Skeletal muscle satellite cell (primary cell): ENCODE measurements at regions not wholly inside any gene's neighbourhood (a gene's known extent, or its start where the extent isn't known, plus 50 kb on each side); places are given as distances from the start of the nearest gene placed in this dataset.

Source experiments
- H3K27me3 ChIP-seq: 2 replicates; pipeline ENCODE4 v1.7.0; 2013; ENCODE audit warnings: low read length; ENCODE audit not compliant: control insufficient read depth, insufficient read depth
- H3K36me3 ChIP-seq: 2 replicates; pipeline ENCODE4 v1.7.0; 2013; ENCODE audit warnings: mild to moderate bottlenecking, control low read depth, low read length; ENCODE audit not compliant: insufficient read depth
- H3K4me1 ChIP-seq: 2 replicates; pipeline ENCODE4 v1.7.0; 2013; ENCODE audit warnings: low read length; ENCODE audit not compliant: control insufficient read depth, insufficient read depth
- H3K4me2 ChIP-seq: 2 replicates; pipeline ENCODE4 v1.7.0; 2013; ENCODE audit warnings: mild to moderate bottlenecking, low read length
- H3K4me3 ChIP-seq: 2 replicates; pipeline ENCODE4 v1.7.0; 2013; ENCODE audit warnings: low read length
- H3K9ac ChIP-seq: 2 replicates; pipeline ENCODE4 v1.7.0; 2013; ENCODE audit warnings: mild to moderate bottlenecking, low read depth, low read length, moderate library complexity
- H3K9me3 ChIP-seq: replicated peaks from 2 replicates; pipeline ENCODE4 v1.7.0; 2013; ENCODE audit warnings: mild to moderate bottlenecking, control low read depth, low read length

DNA sequence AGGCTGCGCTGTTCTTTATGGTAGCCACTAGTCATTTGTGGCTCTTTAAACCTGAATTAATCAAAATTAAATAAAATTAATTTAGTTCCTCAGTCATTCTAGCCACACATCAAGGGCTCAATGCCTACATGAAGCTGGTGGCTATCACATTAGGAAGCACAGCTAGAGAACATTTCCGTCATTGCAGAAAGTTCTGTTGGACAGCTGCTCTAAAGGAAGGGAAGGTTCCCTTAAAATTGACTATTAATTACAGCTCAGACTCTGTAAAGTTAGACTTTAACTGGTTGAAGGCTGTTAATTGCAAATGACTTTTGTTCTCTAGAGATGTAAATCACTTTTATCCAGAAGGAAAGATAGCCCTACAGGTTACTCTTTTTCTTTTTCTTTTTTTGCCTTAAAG, 202.7 kb upstream of the ADAMTS9 start:
- no peaks in the 10 kb centered on the region for H3K9me3 ChIP-seq
- H3K4me2 ChIP-seq, result no peak overlapping the region
- no peaks in the 10 kb centered on the region for H3K36me3 ChIP-seq
- no peaks in the 10 kb centered on the region for H3K27me3 ChIP-seq
- no peaks in the 10 kb centered on the region for H3K4me1 ChIP-seq
- H3K4me3 ChIP-seq, result no peak overlapping the region
- H3K9ac ChIP-seq, result no peak overlapping the region

DNA sequence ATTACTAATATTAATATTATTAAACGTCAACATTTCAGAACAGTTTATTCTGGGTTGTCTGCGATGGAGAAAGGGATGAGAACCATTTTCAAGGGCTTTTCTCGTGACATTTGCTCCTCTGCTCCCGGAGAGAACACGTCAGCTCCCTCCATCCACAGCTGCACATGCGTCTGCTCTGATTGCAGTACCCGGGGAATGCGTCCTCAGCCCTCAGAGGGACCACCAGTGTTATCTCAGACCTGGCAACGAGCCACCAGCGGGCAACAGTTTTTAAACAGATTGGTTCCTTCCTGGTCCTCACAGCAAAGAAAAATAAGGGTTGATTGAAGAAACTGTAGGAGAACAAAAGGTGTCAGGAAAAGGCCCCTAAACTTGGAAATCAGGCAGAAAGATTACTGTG, 202.2 kb upstream of the ADAMTS9 start:
- H3K4me1 ChIP-seq, result no peaks in the 10 kb centered on the region
- H3K4me3 ChIP-seq, result no peak overlapping the region
- no peaks in the 10 kb centered on the region for H3K36me3 ChIP-seq
- no peak overlapping the region for H3K9ac ChIP-seq
- no peaks in the 10 kb centered on the region for H3K9me3 ChIP-seq
- H3K27me3 ChIP-seq, result no peaks in the 10 kb centered on the region
- no peak overlapping the region for H3K4me2 ChIP-seq

DNA sequence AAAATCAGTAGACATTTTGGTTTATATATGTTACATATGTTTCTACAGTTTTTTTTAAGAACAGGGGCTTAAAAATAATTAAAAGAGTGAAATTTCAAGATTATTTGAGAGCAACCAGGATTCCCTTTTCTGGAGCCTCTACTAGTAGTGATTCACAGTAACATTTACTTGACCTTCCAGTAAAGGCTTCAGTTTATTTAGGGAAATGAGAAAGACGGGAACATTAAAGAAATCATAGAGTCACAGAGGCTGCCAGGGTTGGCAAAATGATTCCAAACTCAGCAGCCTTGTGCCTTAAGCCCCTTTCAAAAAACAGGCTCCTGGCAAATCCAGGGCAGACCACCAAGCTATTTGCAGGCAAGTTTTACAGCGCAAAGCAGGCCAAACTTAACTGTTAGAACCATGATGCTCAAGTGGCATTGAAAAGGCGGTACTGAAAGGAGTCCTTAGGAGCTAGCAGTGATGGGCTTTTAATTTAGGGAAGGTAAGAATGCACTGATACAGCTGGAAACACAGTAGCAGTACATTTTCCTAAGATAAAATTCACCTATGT, 201.1 kb upstream of the ADAMTS9 start:
- H3K4me1 ChIP-seq, result no peaks in the 10 kb centered on the region
- H3K4me2 ChIP-seq, result no peak overlapping the region
- no peak overlapping the region for H3K9ac ChIP-seq
- H3K36me3 ChIP-seq, result no peaks in the 10 kb centered on the region
- H3K27me3 ChIP-seq, result no peaks in the 10 kb centered on the region
- H3K9me3 ChIP-seq, result no peaks in the 10 kb centered on the region
- H3K4me3 ChIP-seq, result no peak overlapping the region

DNA sequence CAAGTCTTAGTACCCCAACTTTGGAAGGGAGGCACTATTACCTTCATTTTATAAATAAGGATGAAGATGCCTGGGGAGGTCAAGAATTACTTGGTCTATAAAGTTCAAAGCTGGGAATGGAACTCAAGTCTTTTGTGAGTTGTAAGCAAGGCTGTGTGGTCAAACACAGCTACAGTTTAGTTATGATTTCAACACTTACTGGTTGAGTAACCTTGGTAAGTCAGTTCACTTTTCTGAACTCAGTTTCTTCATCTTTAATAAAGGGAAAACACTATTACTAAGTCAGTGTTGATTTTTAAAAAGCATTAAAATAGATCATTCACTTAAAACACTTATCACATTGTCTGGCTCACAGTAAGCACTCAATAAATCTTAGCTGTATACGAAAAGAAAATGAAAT, 200.4 kb upstream of the ADAMTS9 start:
- Histone ChIP-seq H3K4me3 (no peak overlapping the region), H3K9ac (no peak overlapping the region), H3K27me3 (no peaks in the 10 kb centered on the region), H3K4me2 (no peak overlapping the region), H3K9me3 (no peaks in the 10 kb centered on the region), H3K4me1 (no peaks in the 10 kb centered on the region), H3K36me3 (no peaks in the 10 kb centered on the region)

DNA sequence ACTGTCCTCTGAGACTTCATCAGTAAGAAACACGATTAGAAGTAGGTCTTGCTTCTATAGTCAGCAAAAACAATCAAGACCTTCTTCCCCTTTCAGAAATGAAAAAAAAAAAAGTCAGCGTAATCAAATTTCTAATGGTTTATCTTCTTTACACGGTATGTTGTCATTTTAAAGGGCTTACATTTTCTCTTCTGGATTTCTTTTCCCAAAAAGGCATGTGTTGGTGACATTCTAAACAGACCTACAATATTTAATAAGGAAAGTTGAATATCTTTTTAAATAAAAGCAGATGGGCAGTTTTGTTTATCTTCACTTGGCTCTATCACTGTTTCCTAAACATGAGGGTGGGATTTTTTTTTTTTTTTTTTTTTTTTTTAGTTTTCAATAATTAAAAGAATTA, 197.3 kb upstream of the ADAMTS9 start:
- no peak overlapping the region for H3K9ac ChIP-seq
- H3K36me3 ChIP-seq, result no peaks in the 10 kb centered on the region
- H3K27me3 ChIP-seq, result no peaks in the 10 kb centered on the region
- H3K4me2 ChIP-seq, result no peak overlapping the region
- H3K9me3 ChIP-seq, result no peaks in the 10 kb centered on the region
- H3K4me1 ChIP-seq, result no peaks in the 10 kb centered on the region
- no peak overlapping the region for H3K4me3 ChIP-seq

DNA sequence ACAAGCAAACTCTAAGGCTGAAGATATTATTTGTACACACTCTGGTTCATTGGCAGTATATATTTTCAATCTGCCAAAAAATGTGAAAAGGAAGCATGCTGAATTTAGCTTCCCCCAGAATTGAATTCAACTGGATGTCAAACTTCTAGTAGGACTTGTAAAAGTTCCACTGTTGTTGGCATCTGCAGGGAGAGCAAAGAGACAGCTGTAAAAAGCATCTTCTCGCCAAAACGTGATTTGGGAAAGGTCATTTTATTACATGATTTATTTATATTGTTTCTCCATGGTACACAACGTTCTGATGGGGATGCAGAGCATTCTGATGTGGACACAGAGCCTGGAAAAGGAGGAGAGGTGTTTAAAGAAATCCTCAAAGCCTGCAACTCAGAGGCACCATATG, 196.7 kb upstream of the ADAMTS9 start:
- H3K4me1 ChIP-seq, result no peaks in the 10 kb centered on the region
- H3K9me3 ChIP-seq, result no peaks in the 10 kb centered on the region
- no peak overlapping the region for H3K4me2 ChIP-seq
- no peaks in the 10 kb centered on the region for H3K27me3 ChIP-seq
- H3K36me3 ChIP-seq, result no peaks in the 10 kb centered on the region
- no peak overlapping the region for H3K4me3 ChIP-seq
- no peak overlapping the region for H3K9ac ChIP-seq

DNA sequence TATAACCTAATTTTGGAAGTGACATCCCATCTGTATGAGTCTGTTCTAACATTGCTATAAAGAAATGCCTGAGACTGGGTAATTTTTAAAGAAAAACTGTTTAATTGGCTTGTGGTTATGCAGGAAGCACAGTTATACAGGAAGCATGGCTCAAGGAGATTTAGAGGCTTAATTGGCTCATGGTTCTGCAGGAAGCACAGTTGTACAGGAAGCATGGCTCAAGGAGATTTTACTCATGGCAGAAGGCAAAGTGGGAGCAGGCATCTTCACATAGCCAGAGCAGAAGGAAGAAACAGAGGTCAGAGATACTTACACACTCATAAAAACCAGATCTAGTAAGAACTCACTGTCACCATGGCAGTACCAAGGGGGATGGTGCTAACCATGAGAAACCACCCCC, 193.1 kb upstream of the ADAMTS9 start:
- Histone ChIP-seq H3K27me3 (no peaks in the 10 kb centered on the region), H3K9ac (no peak overlapping the region), H3K4me3 (no peak overlapping the region), H3K36me3 (no peaks in the 10 kb centered on the region), H3K4me1 (peaks cover 3% of the 10 kb centered on the region), H3K4me2 (no peak overlapping the region), H3K9me3 (no peaks in the 10 kb centered on the region)

DNA sequence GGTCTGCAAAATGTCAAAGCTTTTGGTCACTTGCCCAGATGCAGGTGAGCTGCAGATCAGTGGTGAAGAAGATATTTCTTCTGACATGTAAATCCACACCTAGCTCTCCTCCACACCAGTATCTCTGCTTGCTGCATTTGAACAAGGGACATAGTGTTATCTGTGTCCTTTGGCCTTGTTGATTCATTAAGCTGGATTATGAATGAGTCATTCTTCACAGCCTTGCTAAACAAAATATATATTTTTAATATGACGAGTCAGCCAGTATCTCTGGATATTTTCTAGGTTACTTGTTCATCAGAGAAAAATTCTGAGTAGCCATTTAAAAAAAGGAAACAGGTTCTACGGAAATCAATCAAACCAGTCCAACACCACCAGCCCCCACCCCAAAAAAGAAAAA, 190.6 kb upstream of the ADAMTS9 start:
- H3K9ac ChIP-seq, result no peak overlapping the region
- H3K4me3 ChIP-seq, result no peak overlapping the region
- no peak overlapping the region for H3K4me2 ChIP-seq

DNA sequence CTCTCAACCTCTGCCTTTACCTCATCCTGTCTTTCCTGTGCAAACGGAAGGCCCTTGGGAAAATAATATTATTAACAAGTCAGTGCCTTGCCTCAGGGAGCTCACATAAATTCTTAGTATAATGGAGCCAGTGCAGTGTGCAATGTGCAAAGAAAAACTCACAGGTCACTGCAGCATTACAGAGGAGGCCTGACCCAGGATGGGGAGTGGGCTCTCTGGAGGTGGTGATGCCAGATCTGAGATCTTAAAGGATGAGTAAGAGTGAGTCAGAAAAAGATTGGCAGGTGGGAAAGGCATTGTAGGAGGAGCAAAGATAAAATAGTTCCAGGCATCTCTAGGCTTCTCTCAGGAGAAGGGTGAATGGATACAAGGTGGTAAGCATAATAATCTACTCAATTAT, 185.6 kb upstream of the ADAMTS9 start:
- H3K36me3 ChIP-seq, result no peaks in the 10 kb centered on the region
- H3K9ac ChIP-seq, result no peak overlapping the region
- no peaks in the 10 kb centered on the region for H3K27me3 ChIP-seq
- H3K4me2 ChIP-seq, result no peak overlapping the region
- no peak overlapping the region for H3K4me3 ChIP-seq
- peaks cover 3% of the 10 kb centered on the region for H3K4me1 ChIP-seq
- H3K9me3 ChIP-seq, result no peaks in the 10 kb centered on the region

More for the DNA sequence above, 190.6 kb upstream of the ADAMTS9 start:
- Histone ChIP-seq H3K9me3 (no peaks in the 10 kb centered on the region), H3K27me3 (no peaks in the 10 kb centered on the region), H3K36me3 (no peaks in the 10 kb centered on the region), H3K4me1 (peaks cover 3% of the 10 kb centered on the region)

DNA sequence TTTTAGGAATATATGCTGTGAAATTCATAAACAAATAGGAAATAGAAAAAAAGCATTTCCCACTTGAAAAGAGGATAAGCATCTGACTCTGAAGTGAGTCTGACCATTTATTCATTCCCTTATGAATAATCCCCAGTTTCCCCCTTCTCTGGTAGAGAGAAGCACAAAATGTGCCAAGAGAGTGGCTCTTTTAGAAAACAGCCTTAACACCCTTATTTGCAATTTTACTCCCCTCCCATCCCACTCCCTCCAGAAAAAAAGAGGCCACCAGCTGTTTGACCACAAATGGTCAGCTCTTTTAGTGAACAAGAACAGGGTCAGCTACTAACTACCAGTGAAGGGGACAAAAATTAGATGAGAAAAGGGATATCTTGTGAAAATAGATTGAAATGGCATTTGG, 184.5 kb upstream of the ADAMTS9 start:
- no peaks in the 10 kb centered on the region for H3K4me1 ChIP-seq
- H3K4me2 ChIP-seq, result no peak overlapping the region
- H3K9ac ChIP-seq, result no peak overlapping the region
- no peak overlapping the region for H3K4me3 ChIP-seq
- H3K9me3 ChIP-seq, result no peaks in the 10 kb centered on the region
- no peaks in the 10 kb centered on the region for H3K27me3 ChIP-seq
- H3K36me3 ChIP-seq, result no peaks in the 10 kb centered on the region

DNA sequence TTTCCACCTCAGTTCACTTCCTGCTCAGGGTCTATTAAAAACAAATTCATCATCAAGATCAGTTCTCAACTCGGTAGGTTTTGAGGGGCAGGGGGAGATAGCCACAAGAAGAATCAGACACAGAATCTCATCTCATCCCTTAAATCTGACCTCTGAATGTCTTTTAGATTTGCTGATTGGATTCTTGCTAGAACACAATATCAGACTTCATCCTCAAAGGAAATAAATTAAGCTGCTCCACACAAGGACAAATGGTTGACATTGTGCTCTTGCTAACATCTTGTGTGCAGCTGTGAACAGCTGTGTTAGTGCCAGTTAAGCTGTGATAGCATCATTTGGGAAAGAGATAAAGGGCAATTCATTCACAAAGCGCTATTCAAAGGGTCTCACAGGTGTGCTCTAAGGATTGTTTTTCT, 184.0 kb upstream of the ADAMTS9 start:
- Histone ChIP-seq H3K9ac (no peak overlapping the region), H3K4me3 (no peak overlapping the region), H3K36me3 (no peaks in the 10 kb centered on the region), H3K9me3 (no peaks in the 10 kb centered on the region), H3K4me1 (no peaks in the 10 kb centered on the region), H3K27me3 (no peaks in the 10 kb centered on the region), H3K4me2 (no peak overlapping the region)

DNA sequence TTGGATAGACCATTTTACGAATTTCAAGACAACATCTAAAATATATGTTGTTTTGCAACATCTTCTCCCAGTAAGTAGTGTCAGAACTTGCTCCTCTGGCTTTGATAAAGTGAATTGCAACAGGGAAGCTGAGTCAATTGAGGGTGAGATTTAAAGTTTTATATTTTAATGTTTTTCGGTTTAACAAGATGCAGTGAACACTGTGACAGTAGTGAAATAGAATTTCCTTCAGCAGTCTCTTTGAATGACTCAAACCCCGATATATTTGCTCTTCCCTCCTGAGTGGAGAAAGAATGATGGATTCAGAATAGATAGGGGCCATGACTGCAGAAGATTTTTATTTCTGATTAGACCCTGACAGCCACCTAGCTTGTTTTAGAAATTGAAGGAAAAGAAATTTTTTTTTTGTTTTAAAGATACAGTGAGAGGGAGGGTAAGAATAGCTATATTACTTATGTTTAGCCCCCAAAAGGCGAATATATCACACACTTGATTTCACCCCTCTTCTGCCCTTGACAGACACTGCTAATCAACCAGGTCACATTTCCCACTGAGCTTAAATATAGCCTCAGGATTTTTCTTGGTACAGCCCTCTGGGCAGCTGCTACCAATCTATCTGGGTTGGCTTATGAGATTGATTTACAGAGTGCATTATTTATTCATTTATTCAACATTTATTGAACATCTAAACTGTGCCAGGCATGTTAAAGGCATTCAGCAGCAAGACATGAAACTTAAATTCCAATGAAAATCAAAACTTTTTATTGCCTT, 183.3 kb upstream of the ADAMTS9 start:
- H3K4me1 ChIP-seq, result no peaks in the 10 kb centered on the region
- H3K4me2 ChIP-seq, result no peak overlapping the region
- no peaks in the 10 kb centered on the region for H3K36me3 ChIP-seq
- no peaks in the 10 kb centered on the region for H3K27me3 ChIP-seq
- H3K9me3 ChIP-seq, result no peaks in the 10 kb centered on the region
- no peak overlapping the region for H3K4me3 ChIP-seq
- no peak overlapping the region for H3K9ac ChIP-seq
